ENCODE measurements at regions not wholly inside any gene's neighbourhood (a gene's known extent, or its start where the extent isn't known, plus 50 kb on each side); places are given as distances from the start of the nearest gene placed in this dataset.

DNA sequence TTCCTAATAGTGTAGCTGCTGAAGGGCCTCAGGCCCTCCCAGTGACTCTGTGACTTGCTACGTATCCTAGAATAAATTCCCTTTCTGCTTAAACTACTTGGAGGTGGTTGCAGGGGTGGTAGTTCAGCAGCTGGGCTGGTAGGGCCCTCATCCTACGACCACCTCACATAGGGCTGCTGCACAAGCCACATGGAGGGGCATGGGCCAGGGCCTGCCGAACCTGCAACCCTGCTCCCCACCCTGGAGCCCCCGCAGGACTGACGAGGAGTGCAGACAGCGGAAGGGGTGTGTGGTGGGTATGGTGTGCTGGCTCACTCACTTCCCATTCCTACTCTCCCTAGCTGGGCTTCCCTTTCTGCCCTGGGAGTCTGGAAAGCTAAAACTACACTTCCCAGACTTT, 56.2 kb upstream of the MLN start:
- no peak for ATAC-seq
- Histone ChIP-seq H3K4me1 (ENCODE audit: control insufficient read depth in 1 of 2, insufficient read depth in 2 of 2, low read length in 2 of 2) (no peaks in the 10 kb centered on the region), H3K27me3 (ENCODE audit: insufficient read depth, low read length) (no peaks in the 10 kb centered on the region), H3K4me3 (replicated peaks in 1 of 2; ENCODE audit: low read depth in 1 of 2, low read length in 2 of 2) (no peak overlapping the region), H3K9ac (ENCODE audit: low read length) (no peak overlapping the region), H3K9me3 (ENCODE audit: control insufficient read depth in 1 of 2, insufficient read depth in 1 of 2, low read depth in 1 of 2, low read length in 2 of 2) (no peaks in the 10 kb centered on the region), H3K36me3 (ENCODE audit: control insufficient read depth in 1 of 2, insufficient read depth in 2 of 2, low read length in 2 of 2) (no peaks in the 10 kb centered on the region), H3K27ac (ENCODE audit: low read depth, low read length) (no peak overlapping the region), H3K79me2 (ENCODE audit: insufficient read depth, low read length) (no peaks in the 10 kb centered on the region), H3K9me2 (ENCODE audit: insufficient read depth) (no peaks in the 10 kb centered on the region), H4K20me1 (ENCODE audit: insufficient read depth) (no peaks in the 10 kb centered on the region), H2AFZ (ENCODE audit: low read depth, low read length, poor library complexity, severe bottlenecking) (no peak overlapping the region), H3K4me2 (ENCODE audit: low read length) (no peak overlapping the region)
- BruUV-seq (replicated peaks) = no TSS peak
- ChIA-PET CTCF (no interaction called here), POLR2A (no interaction called here), RAD21 (ENCODE audit: low non-redundant PET in 1 of 2, low total read pairs in 2 of 2, uncharacterized antibody in 2 of 2, unreplicated experiment in 2 of 2) (no interaction called here)
- TF ChIP-seq YY1 (IDR thresholded peaks at IDR 0.05; ENCODE audit: extremely low read depth, insufficient replicate concordance, low read depth, low read length) (no peak), ZNF274 (IDR thresholded peaks at IDR 0.05; ENCODE audit: low read depth, low read length) (no peak), EZH2 (IDR thresholded peaks at IDR 0.05) (no peak), EGR1 (IDR thresholded peaks at IDR 0.05; ENCODE audit: low read depth) (no peak), ZFX (IDR thresholded peaks at IDR 0.05) (no peak), ELF1 (IDR thresholded peaks at IDR 0.05; ENCODE audit: borderline replicate concordance, low read depth) (no peak), SP1 (IDR thresholded peaks at IDR 0.05; ENCODE audit: low read depth) (no peak), CBX3 (IDR thresholded peaks at IDR 0.05; ENCODE audit: low read depth) (no peak), EZH2phosphoT487 (IDR thresholded peaks at IDR 0.05; ENCODE audit: borderline replicate concordance) (no peak), RAD21 (IDR thresholded peaks at IDR 0.05; ENCODE audit: low read depth) (no peak), CEBPB (IDR thresholded peaks at IDR 0.05; ENCODE audit: low read depth) (no peak), JUND (IDR thresholded peaks at IDR 0.05) (no peak), SRF (IDR thresholded peaks at IDR 0.05; ENCODE audit: low read depth) (no peak), FOSL1 (IDR thresholded peaks at IDR 0.05; ENCODE audit: low read depth) (no peak)
- TF ChIP-seq, protein P1, sequence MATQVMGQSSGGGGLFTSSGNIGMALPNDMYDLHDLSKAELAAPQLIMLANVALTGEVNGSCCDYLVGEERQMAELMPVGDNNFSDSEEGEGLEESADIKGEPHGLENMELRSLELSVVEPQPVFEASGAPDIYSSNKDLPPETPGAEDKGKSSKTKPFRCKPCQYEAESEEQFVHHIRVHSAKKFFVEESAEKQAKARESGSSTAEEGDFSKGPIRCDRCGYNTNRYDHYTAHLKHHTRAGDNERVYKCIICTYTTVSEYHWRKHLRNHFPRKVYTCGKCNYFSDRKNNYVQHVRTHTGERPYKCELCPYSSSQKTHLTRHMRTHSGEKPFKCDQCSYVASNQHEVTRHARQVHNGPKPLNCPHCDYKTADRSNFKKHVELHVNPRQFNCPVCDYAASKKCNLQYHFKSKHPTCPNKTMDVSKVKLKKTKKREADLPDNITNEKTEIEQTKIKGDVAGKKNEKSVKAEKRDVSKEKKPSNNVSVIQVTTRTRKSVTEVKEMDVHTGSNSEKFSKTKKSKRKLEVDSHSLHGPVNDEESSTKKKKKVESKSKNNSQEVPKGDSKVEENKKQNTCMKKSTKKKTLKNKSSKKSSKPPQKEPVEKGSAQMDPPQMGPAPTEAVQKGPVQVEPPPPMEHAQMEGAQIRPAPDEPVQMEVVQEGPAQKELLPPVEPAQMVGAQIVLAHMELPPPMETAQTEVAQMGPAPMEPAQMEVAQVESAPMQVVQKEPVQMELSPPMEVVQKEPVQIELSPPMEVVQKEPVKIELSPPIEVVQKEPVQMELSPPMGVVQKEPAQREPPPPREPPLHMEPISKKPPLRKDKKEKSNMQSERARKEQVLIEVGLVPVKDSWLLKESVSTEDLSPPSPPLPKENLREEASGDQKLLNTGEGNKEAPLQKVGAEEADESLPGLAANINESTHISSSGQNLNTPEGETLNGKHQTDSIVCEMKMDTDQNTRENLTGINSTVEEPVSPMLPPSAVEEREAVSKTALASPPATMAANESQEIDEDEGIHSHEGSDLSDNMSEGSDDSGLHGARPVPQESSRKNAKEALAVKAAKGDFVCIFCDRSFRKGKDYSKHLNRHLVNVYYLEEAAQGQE (IDR thresholded peaks at IDR 0.05; ENCODE audit: low read depth) = no peak
- TF ChIP-seq, protein P2, sequence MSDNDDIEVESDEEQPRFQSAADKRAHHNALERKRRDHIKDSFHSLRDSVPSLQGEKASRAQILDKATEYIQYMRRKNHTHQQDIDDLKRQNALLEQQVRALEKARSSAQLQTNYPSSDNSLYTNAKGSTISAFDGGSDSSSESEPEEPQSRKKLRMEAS (IDR thresholded peaks at IDR 0.05) = no peak
- TF ChIP-seq, protein P3, sequence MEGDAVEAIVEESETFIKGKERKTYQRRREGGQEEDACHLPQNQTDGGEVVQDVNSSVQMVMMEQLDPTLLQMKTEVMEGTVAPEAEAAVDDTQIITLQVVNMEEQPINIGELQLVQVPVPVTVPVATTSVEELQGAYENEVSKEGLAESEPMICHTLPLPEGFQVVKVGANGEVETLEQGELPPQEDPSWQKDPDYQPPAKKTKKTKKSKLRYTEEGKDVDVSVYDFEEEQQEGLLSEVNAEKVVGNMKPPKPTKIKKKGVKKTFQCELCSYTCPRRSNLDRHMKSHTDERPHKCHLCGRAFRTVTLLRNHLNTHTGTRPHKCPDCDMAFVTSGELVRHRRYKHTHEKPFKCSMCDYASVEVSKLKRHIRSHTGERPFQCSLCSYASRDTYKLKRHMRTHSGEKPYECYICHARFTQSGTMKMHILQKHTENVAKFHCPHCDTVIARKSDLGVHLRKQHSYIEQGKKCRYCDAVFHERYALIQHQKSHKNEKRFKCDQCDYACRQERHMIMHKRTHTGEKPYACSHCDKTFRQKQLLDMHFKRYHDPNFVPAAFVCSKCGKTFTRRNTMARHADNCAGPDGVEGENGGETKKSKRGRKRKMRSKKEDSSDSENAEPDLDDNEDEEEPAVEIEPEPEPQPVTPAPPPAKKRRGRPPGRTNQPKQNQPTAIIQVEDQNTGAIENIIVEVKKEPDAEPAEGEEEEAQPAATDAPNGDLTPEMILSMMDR (IDR thresholded peaks at IDR 0.05 in 2 of 3, conservative IDR thresholded peaks at IDR 0.05 in 1 of 3; ENCODE audit: borderline replicate concordance in 1 of 3, insufficient read depth in 1 of 3, low read depth in 2 of 3, low read length in 2 of 3) = no peak
- TF ChIP-seq, protein P4, sequence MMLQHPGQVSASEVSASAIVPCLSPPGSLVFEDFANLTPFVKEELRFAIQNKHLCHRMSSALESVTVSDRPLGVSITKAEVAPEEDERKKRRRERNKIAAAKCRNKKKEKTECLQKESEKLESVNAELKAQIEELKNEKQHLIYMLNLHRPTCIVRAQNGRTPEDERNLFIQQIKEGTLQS (IDR thresholded peaks at IDR 0.05) = no peak
- DNase-seq (ENCODE audit: low read depth, low spot score) = no peak
- intact Hi-C loops (cut with micrococcal nuclease) = no loop called here

All from HCT116 (cell line).